MM.1S (cell line): ENCODE measurements at regions not wholly inside any gene's neighbourhood (a gene's known extent, or its start where the extent isn't known, plus 50 kb on each side); places are given as distances from the start of the nearest gene placed in this dataset.

Experiments
- EZH2 ChIP-seq: fragments of 300-600 bp; sonication (generic); optimal IDR thresholded peaks from 2 replicates; pipeline ENCODE3; 2017; ENCODE audit warnings: low read depth, mild to moderate bottlenecking, antibody characterized with exemption, low read length, mixed read lengths
- TF ChIP-seq, protein P1 (sequence below): fragments of 300-600 bp; sonication (generic); IDR thresholded peaks from 2 replicates; pipeline ENCODE4 v1.5.1; 2016; ENCODE audit warnings: antibody characterized with exemption, low read length, mixed read lengths

DNA sequence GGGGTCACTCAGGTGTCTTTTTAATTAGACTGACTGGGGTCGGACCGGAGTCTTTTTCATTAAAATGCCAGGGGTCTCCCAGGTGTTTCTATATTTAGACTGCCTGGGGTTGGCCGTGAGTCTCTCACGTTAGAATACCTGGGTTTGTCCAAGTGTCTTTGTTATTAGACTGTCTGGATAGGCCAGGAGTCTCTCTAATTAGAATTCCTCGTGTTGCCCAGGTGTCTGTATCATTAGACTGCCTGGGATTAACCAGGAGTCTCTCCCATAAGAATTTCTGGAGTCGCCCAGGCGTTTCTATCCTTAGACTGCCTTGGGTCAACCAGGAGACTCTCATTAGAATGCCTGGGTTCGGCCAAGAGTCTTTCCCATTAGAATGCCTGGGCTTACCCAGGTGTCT lies 1445.7 kb downstream of the UQCRFS1 start:
- TF ChIP-seq, protein P1, sequence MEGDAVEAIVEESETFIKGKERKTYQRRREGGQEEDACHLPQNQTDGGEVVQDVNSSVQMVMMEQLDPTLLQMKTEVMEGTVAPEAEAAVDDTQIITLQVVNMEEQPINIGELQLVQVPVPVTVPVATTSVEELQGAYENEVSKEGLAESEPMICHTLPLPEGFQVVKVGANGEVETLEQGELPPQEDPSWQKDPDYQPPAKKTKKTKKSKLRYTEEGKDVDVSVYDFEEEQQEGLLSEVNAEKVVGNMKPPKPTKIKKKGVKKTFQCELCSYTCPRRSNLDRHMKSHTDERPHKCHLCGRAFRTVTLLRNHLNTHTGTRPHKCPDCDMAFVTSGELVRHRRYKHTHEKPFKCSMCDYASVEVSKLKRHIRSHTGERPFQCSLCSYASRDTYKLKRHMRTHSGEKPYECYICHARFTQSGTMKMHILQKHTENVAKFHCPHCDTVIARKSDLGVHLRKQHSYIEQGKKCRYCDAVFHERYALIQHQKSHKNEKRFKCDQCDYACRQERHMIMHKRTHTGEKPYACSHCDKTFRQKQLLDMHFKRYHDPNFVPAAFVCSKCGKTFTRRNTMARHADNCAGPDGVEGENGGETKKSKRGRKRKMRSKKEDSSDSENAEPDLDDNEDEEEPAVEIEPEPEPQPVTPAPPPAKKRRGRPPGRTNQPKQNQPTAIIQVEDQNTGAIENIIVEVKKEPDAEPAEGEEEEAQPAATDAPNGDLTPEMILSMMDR, result no peak
- TF ChIP-seq EZH2, result no peak
